NCI-H128 (cell line): ENCODE measurements at regions not wholly inside any gene's neighbourhood (a gene's known extent, or its start where the extent isn't known, plus 50 kb on each side); places are given as distances from the start of the nearest gene placed in this dataset.

Source experiments
- DNase-seq: peaks from one replicate; lab custom pipeline; 2025; ENCODE audit not compliant: unreplicated experiment; lab: John Stamatoyannopoulos, UW

DNA sequence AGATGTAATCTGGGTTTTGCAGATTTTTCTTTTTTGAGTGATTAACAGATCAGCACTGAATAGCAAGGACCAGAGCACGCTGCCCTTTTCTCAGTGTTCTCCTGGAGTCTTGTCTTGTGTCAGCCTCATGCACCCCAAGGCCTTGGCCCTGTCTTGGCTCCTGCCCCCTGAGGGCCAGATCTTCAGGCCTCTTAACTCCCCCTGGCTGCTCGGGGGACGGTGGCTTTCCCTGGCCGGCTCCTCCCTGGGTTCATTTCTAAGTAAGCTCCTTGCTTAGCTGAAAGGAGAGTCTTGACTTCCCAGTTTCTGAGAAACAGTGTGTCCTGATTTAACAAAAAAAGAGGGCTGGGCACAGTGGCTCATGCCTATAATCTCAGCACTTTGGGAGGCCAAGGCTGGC, 1139.3 kb downstream of the BRD1 start:
- no peak for DNase-seq

DNA sequence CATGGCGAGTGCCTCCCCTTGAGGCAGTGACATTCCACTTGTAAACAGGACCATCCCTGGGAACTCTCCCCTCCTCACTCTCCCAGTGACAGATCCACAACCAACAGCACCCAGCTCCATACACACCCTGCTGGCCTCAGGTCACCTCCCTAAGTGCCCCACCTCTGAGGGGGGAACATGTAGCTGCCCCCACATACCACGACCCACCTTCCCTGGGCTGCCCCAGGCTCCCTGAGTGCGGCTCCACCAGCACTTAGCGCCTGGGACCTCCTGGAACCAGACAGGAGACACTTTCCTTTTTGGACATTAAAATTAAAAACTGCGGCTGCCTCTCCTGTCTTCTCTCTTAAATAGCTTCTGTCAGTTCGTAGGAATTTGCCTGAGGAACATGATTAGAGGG, 1140.1 kb downstream of the BRD1 start:
- DNase-seq: no peak

DNA sequence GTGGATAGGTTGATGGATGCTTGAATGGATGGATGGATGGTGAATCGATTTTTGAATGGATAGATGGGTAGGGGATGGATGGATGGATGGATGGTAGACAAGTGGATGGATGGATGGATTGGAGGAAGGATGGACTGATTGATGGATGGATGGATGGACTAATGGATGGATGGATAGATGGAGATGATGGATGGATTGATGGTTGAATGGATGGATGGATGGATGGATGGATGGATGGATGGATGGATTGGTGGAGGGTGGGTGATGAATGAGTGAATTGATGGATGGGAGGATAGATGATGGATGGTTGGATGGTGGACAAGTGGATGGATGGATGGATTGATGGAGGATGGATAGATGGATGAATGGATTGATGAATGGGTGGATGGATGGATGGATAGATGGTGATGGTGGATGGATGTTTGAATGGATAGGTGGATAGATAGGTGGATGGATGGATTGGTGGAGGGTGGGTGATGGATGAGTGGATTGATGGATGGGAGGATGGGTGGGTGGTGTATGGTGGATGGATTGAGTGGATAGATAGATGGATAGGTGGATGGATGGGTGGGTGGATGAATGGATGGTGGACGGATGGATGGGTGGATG, 1140.9 kb downstream of the BRD1 start:
- no peak for DNase-seq

DNA sequence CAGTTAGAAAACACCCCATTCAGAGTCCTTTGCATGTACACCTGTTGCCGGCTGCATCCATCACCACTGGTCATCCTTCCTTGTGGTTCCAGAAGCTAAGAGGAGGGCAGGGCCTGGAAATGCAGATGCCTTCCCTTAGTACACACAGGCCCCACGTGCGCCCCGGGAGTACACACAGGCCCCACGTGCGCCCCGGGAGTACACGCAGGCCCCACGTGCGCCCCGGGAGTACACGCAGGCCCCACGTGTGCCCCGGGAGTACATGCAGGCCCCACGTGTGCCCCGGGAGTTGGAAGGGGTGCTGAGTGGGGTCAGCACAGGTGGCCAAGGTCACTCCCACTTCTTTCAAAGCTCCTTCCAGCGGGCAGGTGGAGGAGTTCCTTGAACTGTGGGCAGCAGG, 1141.9 kb downstream of the BRD1 start:
- DNase-seq: no peak

DNA sequence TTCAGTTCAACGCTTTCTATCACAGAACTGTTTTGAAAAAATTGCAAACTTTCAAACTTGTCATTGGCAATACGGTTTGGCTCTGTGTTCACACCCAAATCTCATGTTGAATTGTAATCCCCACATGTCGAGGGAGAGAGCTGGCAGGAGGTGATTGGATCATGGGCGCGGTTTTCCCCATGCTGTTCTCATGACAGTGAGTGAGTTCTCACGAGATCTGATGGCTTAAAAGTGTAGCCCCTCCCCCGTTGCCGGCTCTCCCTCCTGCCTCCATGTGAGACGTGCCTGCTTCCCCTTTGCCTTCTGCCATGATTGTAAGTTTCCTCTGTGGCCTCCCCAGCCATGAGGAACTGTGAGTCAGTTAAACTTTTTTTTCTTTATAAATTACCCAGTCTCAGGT, 1144.0 kb downstream of the BRD1 start:
- no peak for DNase-seq

DNA sequence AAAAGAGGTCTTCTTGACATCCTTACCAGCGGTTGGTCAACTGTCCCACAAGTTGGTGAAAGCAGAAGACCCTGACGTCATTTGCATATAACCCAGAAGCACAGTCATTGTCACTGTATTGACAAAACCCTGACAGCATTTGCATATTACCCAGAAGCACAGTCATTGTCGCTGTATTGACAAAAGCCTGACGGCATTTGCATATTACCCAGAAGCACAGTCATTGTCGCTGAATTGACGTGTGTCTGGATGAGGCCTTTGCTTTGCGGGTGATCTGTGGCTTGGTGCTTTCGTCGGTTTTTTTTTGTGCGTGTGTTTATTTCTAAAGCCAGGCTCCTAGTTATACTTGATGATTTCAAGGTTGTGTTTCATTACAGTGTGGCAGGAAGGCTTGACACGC, 1145.2 kb downstream of the BRD1 start:
- no peak for DNase-seq

DNA sequence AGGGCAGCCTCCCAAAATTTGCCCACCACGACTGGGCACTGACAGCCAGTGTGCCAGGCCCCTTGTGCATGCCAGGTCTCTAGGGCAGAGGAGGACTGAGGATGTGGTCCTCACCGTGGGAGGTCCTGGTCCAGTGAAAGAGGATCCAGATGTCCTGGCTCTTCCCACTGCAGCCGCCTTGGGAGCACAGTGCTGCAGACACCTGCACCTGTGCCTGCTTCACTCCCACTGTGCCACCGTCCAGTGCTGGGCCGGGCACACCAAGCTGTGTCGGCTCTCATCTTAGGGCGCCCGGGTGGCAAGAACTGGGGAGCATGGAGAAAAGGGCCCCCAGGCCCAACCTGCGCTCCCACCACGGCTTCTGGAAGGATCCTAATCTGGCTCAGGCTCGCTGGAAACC, 1147.1 kb downstream of the BRD1 start:
- DNase-seq: no peak

DNA sequence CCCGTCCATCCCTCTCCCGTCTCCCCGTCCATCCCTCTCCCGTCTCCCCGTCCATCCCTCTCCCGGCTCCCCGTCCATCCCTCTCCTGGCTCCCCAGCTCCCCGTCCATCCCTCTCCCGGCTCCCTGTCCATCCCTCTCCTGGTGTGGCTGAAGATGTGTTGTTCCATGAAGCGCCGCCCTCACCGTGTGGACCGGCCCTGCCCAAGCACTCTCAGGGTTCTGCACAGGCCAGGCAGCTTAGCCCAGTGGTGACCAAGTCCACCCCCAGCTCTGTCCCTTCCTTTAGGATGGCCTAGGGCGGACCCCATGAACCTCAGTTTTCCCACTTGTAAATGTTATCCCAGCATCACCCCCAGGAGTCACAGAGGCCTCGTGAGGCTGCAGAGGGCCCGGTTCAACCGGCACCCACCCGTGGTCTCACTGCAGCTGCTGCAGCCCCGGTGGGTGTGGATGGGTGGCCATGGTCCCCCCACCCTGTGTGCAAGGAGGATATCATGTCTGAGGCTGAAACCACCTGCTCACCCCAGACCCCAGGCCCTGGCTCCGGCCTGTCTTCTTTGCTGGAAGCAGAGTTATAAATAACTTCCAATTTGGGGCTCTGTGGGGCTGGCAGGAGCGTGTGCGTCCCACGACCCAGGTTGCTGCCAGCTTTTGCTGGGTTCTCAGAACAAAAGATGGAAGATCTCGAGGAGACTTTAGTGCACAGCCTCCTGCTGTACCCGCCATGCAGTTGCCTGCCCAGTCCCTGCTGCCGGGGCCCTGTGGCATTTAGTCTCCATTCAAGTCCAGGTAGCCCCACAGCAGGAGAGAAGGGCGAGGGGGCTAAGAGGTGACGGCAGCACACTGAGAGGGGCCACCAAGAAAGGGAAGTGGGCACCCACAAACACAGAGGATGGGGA, 1147.8 kb downstream of the BRD1 start:
- no peak for DNase-seq

DNA sequence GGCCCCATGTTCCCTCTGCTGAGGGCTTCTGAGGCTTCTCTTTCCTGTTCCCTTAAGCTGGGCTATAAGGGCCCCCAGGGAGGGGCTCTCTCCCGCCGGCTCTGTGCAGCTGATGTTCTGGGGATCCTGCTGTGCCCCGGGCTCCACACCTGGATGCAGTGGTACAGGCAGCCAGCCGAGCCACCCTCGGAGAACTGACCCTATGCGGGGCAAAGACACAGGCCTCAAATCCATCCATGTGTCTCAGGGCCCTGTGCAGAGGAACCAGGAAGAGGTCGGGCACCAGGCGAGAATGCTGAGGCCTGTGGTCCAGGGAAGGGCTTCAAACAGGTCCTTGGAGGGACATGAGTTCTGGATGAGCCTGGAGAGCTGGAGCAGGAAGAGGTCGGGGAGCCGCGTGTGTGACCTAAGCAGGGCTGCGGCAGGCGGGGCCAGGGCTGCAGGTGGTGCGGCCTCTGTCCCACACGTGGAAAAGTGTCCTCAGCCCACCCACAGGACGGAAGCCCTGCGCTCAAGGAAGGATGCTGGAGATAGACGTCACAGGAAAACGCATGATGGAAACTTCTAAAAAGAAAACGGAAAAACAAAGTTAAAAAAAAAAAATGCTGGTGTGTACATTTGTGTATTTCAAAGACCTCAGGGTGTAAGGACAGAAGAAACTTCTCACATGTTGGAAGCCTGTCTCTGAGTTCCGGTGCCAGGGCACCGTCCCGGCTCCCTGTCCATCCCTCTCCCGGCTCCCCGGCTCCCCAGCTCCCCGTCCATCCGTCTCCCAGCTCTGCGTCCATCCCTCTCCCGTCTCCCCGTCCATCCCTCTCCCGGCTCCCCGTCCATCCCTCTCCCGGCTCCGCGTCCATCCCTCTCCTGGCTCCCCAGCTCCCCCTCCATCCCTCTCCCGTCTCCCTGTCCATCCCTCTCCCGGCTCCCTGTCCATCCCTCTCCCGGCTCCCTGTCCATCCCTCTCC, 1149.2 kb downstream of the BRD1 start:
- no peak for DNase-seq

DNA sequence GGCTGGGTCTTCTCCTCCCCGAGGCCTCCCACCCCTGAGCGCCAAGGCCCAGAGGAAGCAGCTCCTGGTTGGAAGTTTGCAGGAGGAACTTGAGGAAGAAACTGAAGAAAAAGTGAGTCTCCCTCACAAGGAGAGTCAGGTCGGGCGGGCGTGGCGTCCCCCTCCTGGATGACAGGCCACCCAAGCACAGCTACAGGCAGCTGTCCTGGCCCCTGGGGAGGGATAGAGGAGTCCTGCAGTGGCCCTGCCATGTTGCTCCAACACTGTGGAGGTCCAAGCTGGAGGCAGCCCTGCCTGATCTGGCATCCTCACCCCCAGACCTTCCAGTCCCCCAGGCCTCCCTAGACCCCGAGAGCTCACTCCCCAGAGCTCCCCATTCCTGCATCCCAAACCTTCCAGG, 1150.1 kb downstream of the BRD1 start:
- DNase-seq: no peak

DNA sequence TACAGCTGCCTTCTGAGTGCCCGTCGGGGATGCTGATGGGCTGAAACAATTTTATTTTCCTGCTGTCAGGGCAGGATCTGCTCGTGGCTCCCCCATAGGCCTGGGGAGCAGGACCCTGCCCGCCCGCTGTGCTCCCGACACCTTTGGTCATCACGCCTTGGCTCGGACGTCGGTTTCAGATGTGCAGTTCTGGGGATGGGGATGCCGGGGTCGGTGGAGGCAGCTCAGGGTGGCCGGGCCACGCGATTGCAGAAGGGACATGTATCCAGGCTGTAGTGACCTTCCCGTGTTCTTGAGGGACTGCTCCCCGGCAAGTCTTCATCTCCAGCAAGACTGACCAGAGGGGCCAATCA, 1150.5 kb downstream of the BRD1 start:
- DNase-seq: no peak

DNA sequence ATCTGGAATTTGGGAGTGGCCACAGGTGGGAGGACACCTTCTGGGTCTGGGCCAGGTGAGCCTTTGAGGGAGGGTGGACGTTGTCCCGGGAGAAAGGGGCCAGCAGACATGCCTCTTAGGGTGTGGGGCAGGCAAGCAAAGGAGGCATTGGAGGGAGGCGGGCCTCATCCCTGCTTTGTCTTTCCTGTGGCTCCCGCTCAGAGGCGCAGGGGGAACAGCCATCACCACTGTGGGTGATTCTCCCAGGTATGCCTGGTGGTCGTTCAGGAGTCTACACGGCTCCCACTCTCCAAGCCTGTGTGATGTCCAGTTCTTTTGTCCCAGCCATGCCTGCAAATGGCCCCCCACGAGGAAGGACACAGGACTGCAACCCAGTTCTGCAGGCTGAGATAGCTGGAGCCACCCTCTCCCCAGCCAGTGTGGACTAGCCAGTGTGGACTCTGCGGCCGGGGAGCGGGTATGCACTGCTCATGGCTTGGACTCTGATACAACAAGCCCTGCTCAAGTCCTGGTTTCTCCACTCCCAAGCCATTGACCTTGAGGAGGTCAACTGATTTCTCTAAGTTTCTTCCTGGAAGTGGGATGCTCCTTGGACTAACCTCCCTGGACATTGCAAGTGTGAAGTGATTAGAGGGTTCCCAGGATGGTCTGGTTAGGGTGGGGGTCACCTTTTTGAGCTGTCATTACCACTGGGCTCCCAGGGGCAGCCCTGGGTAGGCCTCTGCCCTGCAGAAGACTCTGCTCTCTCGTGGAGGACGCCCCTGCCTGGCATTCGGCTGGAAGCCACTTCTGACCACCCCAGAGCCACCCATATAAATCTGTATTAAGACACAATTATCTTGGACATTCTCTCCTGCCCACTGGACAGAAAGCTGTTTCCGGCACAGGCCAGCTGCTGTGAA, 1151.2 kb downstream of the BRD1 start:
- no peak for DNase-seq

DNA sequence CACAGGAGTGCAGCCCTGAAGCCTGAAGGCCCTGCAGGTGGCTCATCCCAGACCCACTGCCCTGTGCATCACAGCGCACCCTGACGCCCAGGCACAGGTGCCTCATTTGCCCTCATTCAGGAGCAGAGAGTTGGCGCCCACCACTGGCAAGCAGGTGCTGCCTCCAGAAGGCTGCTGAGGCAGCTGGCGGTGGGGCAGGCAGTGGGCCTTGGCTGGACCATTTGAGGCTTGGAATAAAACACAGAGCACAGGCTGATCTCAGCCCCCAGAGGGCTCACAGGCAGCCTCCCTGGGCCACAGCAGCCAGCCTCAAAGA, 1151.9 kb downstream of the BRD1 start:
- no peak for DNase-seq

DNA sequence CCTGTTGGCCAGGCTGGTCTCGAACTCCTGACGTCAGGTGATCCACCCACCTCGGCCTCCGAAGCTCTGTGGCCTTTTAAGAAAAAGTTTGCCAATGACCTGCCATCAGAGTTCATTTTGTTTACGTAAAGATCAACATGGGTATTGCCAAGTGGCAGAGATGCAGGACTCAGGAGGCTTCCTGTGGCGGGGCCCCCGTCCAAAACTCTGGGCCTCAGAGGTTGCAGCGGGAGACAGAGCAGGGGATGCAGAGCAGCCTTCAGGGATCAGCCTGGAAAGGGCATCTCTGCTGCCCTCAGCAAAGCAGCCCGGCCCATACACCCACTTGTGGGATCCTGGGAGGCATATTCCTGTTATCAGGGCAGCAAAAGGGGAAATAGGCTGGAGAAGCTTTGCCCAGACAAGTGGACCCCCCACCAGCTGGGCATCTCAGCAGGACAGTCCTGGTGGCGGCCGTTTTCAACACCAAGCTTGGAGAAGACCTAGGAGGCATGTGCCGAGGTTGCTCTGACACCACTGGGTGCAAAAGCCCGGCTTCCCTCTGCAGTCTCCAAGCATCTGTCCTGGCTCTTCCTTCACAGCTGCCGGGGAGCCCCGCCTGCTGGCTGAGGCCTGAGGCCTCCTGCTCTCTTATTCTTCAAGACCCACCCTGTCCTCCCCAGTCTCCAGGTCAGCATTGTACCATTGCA, 1152.4 kb downstream of the BRD1 start:
- DNase-seq: no peak

DNA sequence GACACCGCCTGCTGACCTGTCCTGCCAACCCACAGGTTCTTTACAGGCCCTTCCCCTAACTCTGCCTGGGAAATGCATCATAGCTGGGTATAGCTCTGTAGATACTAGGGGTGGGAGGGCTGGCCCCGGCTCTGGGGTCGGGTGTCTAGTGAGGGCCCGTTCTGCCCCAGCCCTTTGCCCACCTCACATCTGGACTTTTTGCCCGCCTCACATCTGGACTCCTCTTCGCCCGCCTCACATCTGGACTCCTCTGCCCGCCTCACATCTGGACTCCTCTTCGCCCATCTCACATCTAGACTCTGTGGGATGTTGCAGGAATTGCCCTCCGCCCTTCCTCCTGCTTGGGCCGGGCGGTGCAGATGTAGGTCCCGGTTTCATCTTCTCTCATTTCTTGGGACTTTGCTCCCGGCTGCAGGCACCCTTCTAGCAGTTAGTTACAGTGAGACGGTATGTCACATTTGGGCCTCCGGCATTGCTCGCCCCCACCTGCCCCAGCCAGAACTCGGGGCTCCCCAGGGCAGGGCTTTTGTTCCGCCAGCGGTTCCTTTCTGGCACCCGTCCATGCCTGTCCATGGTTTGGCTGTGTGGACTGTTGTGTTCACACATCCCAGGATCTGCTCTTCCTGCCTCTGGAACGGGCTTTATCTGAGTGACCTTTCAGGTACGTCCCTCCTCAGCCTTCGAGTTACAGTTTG, 1153.7 kb downstream of the BRD1 start:
- DNase-seq: no peak

DNA sequence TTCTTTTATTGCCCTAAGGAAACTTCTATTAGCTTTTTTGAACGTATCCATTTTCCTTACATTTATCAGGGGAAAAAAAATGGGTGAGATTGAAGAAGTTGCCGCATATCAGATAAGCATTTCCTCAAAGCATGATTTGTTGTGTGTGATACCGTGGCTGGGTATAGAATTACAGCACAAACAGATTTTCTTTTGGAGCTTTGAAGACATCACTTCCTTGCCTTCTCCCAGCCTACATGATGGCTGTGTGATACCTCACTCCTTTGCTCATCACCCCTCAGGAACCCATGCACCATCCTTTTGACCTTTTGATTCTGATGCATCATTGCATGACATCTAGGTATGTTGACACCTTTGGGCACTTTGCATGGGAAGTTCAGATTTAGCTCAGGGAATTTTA, 1155.3 kb downstream of the BRD1 start:
- DNase-seq: no peak

DNA sequence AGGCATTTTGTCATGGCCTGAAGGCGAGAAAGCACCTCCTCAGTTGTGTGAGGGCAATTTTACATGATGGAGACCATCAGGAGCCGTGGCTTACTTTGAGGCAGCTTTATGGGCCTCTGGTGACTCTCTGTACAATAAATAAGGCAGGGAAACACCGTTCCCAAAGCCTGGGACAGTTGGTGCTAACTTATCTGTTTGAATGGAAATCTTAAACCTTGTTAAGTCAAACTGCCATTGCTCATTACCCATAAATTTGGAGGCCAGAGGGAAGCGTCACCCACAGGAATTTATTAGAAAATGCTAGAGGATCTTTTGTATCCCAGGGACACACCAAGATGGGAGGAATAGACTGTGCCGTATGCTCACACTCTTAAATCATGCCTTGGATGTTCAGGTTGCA, 1156.9 kb downstream of the BRD1 start:
- DNase-seq: no peak

DNA sequence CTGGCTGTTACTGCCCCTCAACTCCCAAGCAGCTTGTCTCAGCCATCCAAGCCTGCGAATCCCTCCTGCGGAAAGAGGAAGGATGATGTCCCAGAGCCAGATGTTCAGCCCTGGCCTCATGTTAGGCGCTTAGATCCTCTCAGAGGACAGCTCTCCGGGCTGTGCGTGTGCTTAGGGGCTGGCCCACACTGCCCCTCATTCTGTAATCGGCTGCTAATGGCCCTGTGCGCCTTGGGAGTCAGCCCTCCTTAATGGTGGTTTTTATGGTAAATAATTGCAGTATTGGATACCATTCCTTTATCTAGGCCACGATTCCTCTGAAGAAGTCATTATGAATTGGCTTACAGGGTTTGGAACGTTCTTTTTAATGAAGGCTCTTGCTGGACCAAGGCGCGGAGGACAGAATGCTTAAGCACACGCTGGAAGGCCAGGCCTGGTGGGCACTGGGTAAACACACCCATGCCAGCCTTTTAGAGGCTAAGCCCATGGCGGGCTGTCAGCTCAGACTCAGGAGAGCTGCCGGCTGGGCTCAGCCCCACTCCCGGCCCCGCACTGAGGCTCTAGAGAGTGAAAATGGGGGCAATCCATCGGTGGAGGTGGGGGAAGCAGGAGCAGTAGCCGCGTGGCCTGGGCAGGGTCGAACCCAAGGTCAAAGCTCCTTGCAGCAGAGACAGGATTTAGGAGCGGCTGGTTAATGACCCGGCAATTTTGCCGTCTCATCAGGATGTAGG, 1157.5 kb downstream of the BRD1 start:
- no peak for DNase-seq

DNA sequence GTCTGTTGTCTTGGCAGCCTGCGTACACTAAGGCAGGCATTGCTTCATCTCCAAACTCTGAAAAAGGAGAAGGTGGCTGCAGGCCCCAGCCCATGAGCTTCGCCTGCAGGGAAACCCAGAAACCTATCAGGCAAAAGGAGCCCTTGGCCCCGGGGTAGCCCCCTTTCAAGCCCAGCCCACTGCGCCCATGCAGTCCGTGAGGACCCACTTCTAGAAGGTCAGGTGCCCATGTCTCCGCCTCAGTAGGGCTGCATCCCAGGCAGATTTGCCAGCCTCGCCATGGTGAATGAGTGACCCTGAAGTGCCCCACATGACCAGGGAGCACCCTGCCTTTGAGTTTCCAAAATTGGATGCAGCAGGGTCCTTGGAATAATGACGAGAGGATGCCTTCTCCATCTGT, 1158.4 kb downstream of the BRD1 start:
- DNase-seq: no peak
